H4 (cell line): ENCODE measurements at regions not wholly inside any gene's neighbourhood (a gene's known extent, or its start where the extent isn't known, plus 50 kb on each side); places are given as distances from the start of the nearest gene placed in this dataset.
"Not testable (repeated sequence)": the region's sequence is repeated elsewhere in the genome, so short reads cannot be mapped to it uniquely, and the experiment has no call there.

ENCODE experiments used
- DNase-seq: peaks from one replicate; pipeline ENCODE4 v3.0.0-alpha.2; 2015; ENCODE audit warnings: low spot score

DNA sequence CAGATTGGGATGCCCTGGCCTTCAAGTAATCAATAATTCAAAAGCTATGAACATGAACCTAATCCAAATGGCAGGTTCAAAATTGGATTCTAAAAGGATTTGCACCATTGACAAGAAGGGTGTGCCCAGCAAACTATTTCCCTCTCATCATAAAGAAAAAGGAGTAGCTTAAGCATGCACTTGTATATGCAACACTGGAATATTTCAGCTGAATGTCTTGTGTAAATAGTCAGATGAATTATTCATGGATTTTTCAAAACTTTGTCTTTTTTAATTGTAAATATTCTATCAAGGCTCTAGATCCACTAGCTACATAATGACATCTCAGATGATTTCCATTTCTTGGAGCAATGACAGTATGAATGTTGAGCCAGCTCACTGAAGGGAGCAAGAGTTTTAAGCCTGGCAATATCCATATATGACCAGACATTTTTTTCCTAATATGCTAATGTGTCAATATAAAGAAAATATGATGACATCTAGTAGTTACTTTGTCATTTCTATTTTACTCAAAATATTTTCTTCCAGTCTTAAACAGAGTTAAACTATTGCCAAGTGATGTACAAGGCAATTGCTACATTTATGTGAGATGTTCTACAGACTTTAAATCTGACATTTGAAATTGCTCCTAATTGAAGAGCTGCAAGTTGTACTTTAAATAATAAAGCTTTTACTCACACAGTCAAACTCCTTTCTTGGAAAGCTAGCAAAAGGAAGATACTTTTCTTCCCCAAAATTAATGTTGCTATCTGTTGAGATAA is 230.5 kb upstream of the AGTR1 start:
- no peak for DNase-seq

DNA sequence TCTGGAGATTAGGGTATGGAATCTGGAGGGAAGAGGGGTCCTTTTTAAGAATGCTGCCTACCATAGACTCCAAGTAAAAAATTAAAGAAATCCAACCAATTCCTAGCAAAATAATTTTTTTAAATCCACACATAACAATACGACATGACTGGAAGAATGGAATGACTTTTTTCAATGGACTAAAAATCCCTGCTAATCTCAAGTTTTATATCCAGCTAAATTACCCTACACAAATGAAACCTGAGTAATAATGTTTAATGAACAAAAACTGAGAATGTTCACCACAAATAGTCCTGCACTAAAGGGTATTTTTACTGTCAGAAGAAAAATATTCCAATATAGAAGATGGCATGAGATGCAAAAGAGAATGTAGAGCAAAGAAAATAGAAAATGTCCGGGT is 220.3 kb upstream of the AGTR1 start:
- DNase-seq: no peak

DNA sequence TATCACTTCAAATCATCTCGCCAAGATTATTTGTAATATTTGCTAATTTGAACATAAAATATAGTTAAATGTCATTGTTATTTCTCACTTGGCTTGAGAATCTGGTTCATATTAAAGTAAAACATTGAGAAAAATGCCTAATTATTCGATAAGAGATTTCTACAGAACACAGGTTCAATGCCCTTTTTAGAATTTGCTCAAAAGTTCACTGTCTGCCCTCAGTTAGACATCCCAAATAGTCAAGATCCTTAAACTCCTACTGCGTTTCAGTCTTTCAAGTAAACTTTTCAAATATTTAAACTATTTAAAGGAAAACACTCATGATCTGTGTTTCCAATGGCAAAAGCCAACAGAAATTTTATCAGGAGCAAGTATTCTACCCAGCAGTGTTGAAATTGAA is 204.1 kb upstream of the AGTR1 start:
- no peak for DNase-seq

DNA sequence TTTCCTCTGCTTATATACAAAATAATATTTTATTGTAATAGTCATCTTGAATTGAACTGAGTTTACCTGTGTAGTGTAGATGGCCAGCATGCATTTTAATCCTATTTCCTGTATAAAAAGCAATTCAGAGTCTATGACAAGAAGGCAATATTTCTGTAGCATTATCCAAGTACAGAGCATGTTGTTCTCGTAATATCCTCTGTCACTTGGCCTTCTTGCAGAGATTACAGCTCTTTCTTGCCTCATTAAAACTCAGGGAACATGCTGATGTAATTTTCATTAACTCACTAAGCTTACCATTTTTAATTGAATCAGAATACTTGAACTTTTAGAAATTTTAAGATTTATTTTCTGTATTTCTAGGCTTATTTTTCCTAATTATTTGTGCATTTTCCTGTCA is 203.3 kb upstream of the AGTR1 start:
- DNase-seq: no peak

DNA sequence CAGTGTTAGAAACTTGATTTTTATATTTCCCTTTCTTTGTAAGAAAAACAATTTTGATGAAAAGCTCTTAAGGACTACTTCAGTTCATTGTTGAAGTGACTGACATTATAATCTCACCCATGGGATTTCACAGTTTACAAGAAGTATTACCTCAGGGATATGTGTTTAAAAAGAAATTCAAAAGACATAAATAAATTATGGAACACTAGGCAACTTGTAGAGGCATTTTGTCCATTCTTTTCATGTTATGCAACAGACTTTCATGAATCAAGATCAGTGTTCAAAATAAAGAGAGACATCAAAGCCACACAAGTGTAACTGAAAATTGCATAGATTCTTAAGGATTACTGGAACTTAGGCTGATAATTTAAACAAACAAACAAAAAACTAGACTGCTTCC is 196.8 kb upstream of the AGTR1 start:
- no peak for DNase-seq

DNA sequence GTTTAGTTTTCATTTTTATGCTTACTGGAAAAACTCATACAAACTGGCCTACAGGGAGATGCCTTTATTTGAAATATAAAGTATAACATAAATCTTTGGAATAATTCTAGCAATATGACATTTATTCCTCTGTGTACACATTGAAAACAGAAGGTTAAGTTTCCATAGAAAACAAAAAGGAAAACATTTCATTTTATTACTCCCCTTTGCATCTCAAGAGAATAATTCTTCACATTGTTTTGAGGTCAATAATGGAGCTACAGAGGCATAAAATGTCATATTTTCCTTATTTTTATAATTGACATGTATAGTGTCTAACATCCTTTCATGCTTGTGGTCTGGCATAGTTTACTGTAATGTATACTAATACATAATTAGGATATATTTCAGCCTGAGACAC is 187.6 kb upstream of the AGTR1 start:
- no peak for DNase-seq

DNA sequence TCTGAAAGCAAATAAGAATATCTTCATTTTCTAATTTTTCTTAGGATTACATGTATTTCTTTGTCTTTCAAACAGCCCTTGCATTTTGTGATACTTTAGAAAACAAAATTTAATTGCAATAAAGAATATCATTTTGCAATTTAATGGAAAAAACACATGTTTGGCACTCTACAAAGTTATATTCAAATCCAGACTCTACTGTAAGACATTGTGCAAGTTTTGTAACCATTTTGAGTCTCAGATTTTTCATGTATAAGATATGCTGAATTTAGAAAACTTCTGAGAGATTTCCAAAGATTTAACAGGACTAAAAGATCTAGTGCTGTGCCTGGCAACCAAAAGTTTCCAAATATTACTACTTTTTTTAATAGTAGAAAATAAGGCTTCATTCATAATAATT is 187.1 kb upstream of the AGTR1 start:
- no peak for DNase-seq

DNA sequence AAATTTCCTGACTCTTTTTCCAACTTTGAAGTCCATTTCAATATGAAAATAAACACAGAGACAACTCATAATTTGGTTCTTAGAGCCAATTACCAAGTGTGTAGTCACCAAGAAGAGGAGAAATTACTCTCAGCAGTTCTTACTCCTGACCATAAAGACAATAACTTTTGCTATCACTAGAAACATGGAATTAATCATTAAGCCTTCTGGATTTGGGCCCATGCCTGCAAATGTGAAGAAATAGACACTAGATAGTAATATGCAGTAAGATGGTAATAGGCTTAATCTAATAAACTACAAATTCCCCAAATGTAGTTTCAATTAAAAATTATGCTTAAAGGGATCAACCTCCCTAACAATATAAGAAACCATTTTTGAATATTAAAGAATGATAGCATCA is 185.1 kb upstream of the AGTR1 start:
- DNase-seq: no peak

DNA sequence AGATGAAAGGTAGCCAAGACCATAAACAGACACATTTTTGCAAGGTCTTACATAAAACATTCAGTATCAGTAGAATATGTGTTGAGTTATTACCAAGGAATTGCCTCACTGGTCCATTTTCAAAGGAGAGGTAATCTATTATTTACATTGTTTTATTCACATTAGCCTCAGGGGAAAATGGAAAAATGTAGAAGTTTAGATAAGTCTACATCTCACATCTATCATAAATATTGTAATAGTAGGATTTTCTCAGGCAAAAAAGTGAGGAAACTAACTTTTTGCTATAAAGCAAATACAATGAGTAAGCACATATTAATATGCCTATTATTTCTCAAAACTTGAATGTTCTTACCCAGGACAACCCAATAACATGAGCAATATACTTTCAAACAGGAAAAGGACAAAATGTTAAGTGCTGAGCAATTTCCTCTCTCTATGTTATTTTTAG is 184.6 kb upstream of the AGTR1 start:
- no peak for DNase-seq

DNA sequence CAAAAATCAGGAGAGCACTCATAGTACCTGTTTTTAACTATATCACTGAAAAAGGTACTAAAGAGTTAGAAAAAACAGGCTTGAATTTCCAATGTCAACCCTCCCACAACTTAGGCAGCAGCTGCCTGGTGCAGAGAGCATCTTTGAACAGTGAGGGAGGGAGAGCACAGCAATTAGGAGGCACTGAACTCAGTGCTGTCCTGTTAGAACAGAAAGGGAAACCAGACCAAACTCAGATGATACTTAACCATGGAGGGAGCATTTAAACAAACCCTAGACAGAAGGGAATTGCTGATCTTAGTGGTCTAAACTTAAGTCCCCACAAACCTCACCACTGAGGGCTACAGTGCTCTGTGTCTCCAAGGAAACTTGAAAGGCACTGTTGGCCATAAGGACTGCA is 179.2 kb upstream of the AGTR1 start:
- no peak for DNase-seq

DNA sequence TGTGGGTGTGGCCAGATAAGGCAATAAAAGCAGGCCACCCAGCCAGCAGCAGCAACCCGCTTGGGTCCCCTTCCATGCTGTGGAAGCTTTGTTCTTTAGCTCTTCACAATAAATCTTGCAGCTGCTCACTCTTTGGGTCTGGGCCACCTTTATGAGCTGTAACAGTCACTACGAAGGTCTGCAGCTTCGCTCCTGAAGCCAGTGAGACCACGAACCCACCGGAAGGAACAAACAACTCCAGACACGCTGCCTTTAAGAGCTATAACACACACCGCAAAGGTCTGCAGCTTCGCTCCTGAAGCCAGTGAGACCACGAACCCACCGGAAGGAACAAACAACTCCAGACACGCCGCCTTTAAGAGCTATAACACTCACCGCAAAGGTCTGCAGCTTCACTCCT is 172.1 kb upstream of the AGTR1 start:
- DNase-seq: not testable (repeated sequence)

DNA sequence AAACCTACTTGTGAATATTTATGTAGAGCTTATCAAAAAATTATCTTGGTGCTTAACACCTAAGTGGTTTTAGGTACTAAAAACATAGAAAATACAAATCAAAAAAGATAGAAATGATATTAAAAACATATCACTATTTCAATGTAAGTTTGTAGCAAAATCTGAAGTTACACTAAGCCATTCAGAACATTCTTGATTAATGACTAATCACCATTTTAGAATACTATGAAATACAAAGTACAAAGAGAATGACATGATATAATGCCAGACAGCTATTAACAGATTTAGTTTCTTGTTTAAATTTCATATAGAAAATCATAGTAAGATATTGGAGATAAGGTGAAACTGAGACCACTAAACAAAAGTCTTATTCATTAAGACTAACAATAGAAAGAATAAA is 169.7 kb upstream of the AGTR1 start:
- DNase-seq: no peak

DNA sequence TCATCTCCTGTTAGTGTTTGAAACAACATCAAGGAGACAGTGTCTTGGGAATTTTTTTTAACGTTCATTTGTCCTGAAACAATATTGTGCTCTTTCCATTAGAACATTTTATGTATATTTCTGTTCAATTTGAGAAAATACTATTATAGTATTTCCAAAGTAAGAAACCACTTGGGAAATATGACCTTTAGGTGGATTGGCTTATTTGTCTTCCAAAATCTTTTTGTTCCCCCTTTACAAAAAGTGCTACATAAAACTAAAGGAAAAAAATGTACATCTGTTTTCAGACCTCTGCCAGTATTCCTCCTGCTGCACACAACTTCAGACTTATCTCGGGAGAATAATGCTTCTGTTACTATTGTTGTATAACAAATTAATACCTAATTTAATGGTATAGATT is 165.9 kb upstream of the AGTR1 start:
- no peak for DNase-seq

DNA sequence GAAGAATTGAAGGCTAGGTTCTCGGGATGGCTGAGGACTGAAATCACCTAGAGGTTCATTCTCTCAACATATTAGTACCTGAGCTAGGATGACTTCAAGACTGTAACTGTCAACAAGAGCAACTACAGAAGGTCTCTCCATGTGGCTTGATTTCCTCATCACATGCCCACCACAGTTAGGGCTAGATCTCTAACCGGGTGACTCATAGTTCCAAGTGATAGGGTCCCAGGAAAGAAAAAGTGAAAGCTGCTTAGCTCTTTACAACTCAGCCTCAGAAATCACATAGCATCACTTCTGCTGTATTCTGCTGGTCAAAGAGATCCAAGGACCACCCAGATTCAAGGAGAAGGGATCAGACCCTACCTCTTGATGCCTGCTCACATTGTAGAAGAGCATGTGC is 165.4 kb upstream of the AGTR1 start:
- no peak for DNase-seq

DNA sequence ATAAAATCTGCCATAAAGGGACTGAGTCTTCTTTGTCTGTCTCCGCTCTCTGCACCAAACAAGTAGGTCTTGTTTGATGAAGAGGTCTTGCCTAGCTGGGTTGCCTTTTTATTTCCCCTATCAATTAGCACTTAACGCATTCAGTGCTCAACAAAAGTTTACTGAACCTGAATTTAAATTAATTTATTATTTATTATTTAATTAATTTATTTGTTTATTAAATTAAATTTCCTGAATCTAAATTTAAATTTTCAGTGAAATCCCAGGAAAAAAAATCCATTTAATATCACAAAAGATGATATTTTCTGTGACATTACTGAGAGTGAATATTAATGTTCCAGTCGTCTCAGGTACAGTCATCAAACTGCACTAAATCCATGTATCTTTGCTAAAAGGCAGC is 164.9 kb upstream of the AGTR1 start:
- DNase-seq: no peak

DNA sequence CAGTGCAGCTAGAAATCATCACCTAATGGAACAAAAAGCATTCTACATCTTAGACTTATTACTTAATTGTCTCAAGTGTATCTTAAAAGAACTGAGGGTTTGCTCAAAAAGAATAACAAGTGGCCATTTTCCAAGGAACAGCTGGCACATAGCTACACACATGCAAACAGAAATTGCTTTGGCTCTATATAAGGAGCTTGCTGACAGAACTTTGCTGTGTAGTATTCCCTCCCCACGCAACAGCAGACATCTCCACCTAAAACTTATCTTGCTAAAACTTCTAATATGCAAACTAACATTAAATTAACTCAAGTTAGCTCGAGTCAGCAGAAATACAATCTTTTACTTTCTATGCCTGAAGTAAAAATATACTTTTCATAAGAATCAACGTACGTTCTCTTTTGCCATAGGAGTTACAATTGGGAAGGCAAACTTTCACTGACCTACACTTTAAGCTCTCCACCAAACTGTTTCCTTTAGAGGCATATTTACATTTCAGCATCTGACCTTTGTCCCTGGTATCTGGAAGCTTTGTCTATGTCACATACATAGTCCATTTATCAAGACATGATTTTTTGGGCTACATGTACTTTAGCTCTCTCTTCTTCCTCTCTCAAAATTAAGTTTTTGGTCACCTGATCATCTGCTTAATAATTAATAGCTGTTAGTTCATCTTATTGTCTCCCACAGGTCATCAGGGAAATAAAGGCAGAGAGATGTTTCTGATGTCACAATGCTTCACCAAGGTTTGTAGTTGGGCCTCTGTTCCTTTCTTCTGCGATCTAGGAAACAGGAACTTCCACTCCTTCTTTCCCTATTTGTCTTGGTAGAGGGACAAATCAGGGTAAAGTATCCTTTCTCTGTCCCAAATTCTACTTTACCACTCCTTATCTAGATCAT is 163.4 kb upstream of the AGTR1 start:
- no peak for DNase-seq

DNA sequence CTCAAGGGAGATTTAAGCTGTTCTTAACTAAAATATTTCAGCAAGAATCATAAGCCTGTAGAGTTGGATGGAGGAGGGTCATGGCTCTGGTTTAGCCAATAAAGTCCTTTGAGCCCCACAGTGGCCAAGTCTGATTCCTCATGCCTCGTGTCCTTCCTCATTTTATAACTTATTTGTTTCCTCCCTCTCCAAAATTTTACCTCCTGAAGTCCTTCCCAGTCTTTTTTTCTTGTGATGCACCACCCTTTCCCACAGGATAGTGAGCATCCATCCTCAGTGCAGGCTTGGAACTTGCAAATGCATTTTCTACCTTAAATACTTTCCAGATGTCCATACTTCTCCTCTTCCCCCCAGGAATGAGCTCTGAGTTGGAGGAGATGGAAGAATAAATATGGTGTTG is 162.7 kb upstream of the AGTR1 start:
- no peak for DNase-seq

DNA sequence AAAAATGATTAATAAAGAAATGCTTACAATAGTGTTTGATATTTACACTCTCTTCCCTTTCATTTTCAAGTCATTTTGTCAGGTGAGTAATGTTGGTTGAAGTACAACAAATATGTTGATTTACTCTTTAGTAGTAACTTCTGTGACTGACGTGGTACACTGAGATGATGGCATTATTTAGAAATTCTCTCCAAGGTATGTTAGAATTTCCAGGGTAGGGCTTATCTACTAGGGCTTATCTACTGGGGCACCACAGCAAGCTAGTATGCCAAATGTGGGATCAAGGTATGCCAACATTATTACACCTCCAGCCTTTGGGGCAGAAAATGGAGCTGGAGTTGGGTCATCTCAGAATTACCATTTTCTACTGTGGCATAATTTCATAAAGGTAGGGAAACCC is 157.4 kb upstream of the AGTR1 start:
- no peak for DNase-seq

DNA sequence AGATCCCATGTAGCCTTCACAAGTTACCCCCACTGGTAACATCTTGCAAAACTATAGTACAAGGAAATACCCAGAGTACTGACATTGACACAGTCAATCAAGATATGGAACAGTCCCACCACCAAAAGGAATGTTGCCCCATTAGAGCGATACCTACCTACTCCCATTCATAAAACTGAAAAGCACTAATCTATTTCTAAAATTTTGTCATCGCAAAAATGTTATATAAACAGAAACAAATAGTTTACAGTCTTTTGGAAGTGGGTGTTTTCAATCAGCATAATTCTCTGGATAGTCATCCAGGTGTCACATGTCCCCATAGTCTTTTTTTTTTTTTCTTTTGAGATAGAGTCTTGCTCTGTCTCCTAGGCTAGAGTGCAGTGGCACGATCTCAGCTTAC is 156.9 kb upstream of the AGTR1 start:
- no peak for DNase-seq

DNA sequence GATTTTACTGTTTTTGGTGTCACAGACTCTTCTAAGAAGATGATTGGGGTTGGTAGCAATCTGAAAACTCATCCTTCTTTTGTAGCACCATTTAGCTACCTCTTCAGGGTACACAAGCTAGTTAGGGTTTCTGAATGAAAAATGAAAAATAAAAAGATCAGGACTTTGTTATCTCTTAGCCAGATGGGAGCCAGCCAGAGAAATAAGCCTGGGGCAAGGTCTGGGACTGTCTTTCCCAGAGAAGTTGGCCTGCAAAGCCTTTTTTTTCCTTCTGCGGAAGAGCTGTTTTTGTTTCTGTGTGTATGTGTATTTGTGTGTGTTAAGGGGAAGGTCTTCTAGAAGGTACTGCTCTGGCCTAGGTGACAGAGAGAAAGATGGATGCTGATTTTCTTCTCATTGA is 150.7 kb upstream of the AGTR1 start:
- DNase-seq: no peak

DNA sequence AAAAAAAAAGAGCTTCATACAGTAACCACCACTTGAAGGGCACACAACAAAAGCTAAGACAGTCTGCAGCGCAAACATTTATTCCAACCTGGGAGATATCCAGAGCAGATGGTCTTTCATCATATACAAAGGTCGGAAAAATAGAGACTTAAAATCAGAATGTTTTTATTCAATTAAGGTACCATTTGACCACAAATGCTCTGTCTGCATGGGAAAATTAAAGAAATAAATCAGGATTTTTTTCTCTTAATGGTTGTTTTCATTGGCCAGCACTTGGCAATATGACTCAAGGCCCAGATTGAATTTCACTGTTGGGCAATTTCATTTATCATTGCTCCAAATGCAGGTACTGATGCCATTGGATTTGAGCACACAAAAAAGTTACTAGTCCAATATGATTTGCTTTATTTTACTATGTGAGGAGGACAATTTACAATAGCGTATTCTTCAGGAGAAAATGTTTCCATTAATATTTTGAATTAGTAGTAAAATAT is 145.9 kb upstream of the AGTR1 start:
- no peak for DNase-seq

DNA sequence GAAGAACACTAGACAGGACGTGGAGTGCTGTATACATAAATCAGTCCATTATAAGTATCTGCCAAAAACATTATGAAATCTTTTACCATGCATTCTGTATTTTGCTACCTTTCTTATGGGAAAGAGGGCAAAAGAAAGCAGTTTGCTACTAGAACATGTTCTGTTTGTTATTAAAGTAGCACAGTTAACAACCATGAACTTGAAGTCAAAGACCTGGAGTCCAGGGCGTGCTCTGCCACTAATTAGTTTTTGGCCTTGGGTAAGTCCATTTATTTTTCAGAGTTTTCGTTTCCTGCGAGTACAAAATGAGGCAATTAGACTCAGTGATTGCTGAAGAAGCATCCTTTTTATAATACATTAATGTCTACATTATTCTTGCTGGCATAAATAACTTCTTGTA is 143.3 kb upstream of the AGTR1 start:
- DNase-seq: no peak

DNA sequence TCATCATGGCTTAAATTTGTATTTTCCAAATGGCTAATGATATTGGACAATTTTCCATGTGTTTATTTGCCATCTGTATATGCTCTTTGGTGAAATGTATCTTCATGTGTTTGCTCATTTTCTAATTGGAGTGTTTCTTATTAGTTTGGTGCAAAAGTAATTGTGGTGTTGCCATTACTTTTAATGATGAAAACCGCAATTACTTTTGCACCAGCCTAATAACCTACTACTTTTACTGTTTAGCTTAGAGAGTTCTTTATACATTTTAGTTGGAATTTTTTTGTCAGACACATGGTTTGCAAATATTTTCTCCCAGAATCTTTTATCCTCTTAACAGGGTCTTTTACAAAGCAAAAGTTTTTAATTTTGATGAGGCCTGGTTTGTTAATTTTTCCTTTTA is 141.0 kb upstream of the AGTR1 start:
- no peak for DNase-seq
